Adrenal gland (tissue), 9 donors: ENCODE measurements at regions not wholly inside any gene's neighbourhood (a gene's known extent, or its start where the extent isn't known, plus 50 kb on each side); places are given as distances from the start of the nearest gene placed in this dataset.
A peak's percentile ranks its signal among the peaks of the same experiment; 100 is the strongest.

Experiments used
- DNase-seq, 7 donors: peaks; one replicate each; pipeline ENCODE4 v3.0.0-alpha.2; 2019 to 2020
- H3K27ac ChIP-seq, 5 donors: fragments of 200-600 bp; sonication (generic) in 4 of 5; 1 replicate in 3 of 5; 2 replicates in 2 of 5; pipeline versions ENCODE4 v1.5.1 to v1.8.0; 2016 to 2020; ENCODE audit warnings: mild to moderate bottlenecking in 1 of 5
- H3K27me3 ChIP-seq: fragments of 200-600 bp; 2 replicates; pipeline ENCODE4 v1.8.0; 2021
- H3K36me3 ChIP-seq, 2 donors: fragments of 200-600 bp; replicated peaks in 1 of 2; 1 replicate in 1 of 2; 2 replicates in 1 of 2; pipeline versions ENCODE4 v1.5.1 to v1.8.0; 2018 to 2022
- H3K4me1 ChIP-seq, 2 donors: fragments of 200-600 bp; replicated peaks in 1 of 2; 1 replicate in 1 of 2; 2 replicates in 1 of 2; pipeline versions ENCODE4 v1.5.1 to v1.8.0; 2018 to 2021
- H3K4me3 ChIP-seq, 4 donors: fragments of 200-600 bp; sonication (generic) in 3 of 4; one replicate each; pipeline ENCODE4 v1.5.1; 2016 to 2018
- H3K9me3 ChIP-seq, 3 donors: fragments of 200-600 bp; sonication (generic) in 1 of 3; replicated peaks in 1 of 3; 1 replicate in 2 of 3; 2 replicates in 1 of 3; pipeline versions ENCODE4 v1.5.1 to v1.8.0; 2016 to 2021
- POLR2A ChIP-seq, 2 donors: fragments of 450-650 bp; IDR thresholded peaks; one replicate each; pipeline ENCODE4 v1.6.1; 2017; ENCODE audit warnings: antibody characterized with exemption in 2 of 2, mild to moderate bottlenecking in 2 of 2, moderate library complexity in 1 of 2
- WGBS, 4 donors: extraction: QIAGEN DNeasy Blood & Tissue Kit in 2 of 4; methylation state at CpG; one replicate each; pipeline versions ENCODE4 v1.1.5 to v1.1.7; 2013 to 2017; 5-methylcytosine and 5-hydroxymethylcytosine counted together
- intact Hi-C, 2 donors: fragments of 100-400 bp; cut with DNase I; formaldehyde crosslinking; loops; one replicate each; pipeline versions ENCODE4 v1.14.1 to v1.15.0; 2022 to 2023
- TF ChIP-seq, protein P1 (sequence below), 6 experiments: fragments of 450-650 bp in 4 of 6; fragments of 200-600 bp in 2 of 6; sonication (generic) in 1 of 6; IDR thresholded peaks; 1 replicate in 5 of 6; 2 replicates in 1 of 6; pipeline versions ENCODE4 v1.5.1 to v1.8.0; 2016 to 2021; ENCODE audit warnings: antibody characterized with exemption in 6 of 6, mild to moderate bottlenecking in 2 of 6, moderate library complexity in 1 of 6
- donor health status: healthy with polysubstance abuse.
- donor health status: Bipolar disorder and iron deficiency.
- donor health status: DM: yes; HTN: yes; CAD: no.
- donor health status: DM: no; HTN: no; CAD: no.
- donor health status: DM: no; HTN: no; CAD: no.

DNA sequence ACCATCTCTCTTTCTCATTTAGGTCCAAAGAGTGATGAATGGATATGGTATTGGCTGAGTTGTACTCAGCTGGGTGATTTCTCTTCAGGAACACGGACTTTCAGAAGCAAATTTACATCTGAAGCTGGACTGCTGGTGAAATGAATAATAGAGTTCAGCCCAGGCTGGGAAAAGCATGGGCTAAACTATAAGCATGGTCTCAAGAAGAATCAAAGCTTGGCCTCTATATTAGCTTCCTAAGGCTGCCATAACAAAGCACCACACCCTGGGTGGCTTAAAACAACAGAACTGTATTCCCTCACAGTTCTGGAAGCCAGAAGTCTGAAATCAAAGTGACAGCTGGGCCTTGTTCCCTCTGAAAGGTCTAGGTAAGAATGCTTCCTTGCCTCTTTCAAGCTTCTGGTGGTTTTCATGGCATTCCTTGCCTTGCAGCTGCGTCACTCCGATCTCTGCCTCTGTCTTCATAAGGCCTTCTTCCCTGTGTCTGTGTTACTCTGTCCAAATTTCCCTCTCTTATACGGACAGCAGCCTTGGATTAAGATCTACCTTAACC lies 89.8 kb upstream of the CES5A start:
- Histone ChIP-seq H3K9me3 (no peaks in the 10 kb centered on the region), H3K27me3 (no peaks in the 10 kb centered on the region), H3K4me1 (no peaks in the 10 kb centered on the region), H3K4me3 (no peak overlapping the region), H3K27ac (no peak overlapping the region), H3K36me3 (no peaks in the 10 kb centered on the region)
- TF ChIP-seq, protein P1, sequence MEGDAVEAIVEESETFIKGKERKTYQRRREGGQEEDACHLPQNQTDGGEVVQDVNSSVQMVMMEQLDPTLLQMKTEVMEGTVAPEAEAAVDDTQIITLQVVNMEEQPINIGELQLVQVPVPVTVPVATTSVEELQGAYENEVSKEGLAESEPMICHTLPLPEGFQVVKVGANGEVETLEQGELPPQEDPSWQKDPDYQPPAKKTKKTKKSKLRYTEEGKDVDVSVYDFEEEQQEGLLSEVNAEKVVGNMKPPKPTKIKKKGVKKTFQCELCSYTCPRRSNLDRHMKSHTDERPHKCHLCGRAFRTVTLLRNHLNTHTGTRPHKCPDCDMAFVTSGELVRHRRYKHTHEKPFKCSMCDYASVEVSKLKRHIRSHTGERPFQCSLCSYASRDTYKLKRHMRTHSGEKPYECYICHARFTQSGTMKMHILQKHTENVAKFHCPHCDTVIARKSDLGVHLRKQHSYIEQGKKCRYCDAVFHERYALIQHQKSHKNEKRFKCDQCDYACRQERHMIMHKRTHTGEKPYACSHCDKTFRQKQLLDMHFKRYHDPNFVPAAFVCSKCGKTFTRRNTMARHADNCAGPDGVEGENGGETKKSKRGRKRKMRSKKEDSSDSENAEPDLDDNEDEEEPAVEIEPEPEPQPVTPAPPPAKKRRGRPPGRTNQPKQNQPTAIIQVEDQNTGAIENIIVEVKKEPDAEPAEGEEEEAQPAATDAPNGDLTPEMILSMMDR (IDR thresholded peaks at IDR 0.05), result no peak
- no peak for TF ChIP-seq POLR2A (IDR thresholded peaks at IDR 0.05)
- no peak for DNase-seq
- intact Hi-C loops, result no loop called here
- WGBS, 4 donors, result 69 to 87% (median 77%) methylated on average over 4 of the region's 4 CpGs

GRCh38 chr16:55955845-55956244 lies 80.7 kb upstream of the CES5A start:
- Histone ChIP-seq H3K36me3 (no peaks in the 10 kb centered on the region), H3K4me3 (no peak overlapping the region), H3K27ac (peak overlapping the region in 3 of 5 donors; percentile 44 to 58 (median 53)), H3K9me3 (no peaks in the 10 kb centered on the region), H3K4me1 (no peaks in the 10 kb centered on the region), H3K27me3 (no peaks in the 10 kb centered on the region)
- intact Hi-C loops, result no loop called here
- DNase-seq, result peak; percentile 15 to 92 (median 51)
- TF ChIP-seq, protein P1 (IDR thresholded peaks at IDR 0.05), result no peak
- TF ChIP-seq POLR2A (IDR thresholded peaks at IDR 0.05), result no peak
- WGBS, 4 donors, result 39 to 70% (median 47%) methylated on average over 3 to 5 of the region's 5 CpGs

- Histone ChIP-seq H3K4me1 (no peaks in the 10 kb centered on the region), H3K9me3 (no peaks in the 10 kb centered on the region), H3K36me3 (no peaks in the 10 kb centered on the region), H3K27ac (peak overlapping the region in 2 of 5 donors; percentile 44 to 58), H3K4me3 (no peak overlapping the region), H3K27me3 (no peaks in the 10 kb centered on the region)
- no peak for TF ChIP-seq POLR2A (IDR thresholded peaks at IDR 0.05)
- TF ChIP-seq, protein P1 (IDR thresholded peaks at IDR 0.05), result no peak
- 60 to 76% (median 71%) methylated on average over 4 of the region's 4 CpGs for WGBS, 4 donors
- no peak for DNase-seq
- intact Hi-C loops, result no loop called here
Observed at GRCh38 chr16:55955424-55955823, 80.3 kb upstream of the CES5A start.

- no peak for DNase-seq
- Histone ChIP-seq H3K27me3 (no peaks in the 10 kb centered on the region), H3K9me3 (no peaks in the 10 kb centered on the region), H3K4me3 (no peak overlapping the region), H3K36me3 (no peaks in the 10 kb centered on the region), H3K27ac (no peak overlapping the region), H3K4me1 (no peaks in the 10 kb centered on the region)
- WGBS, 4 donors, result 53 to 66% (median 60%) methylated on average over 2 of the region's 2 CpGs
- intact Hi-C loops, result no loop called here
- TF ChIP-seq, protein P1 (IDR thresholded peaks at IDR 0.05), result no peak
- no peak for TF ChIP-seq POLR2A (IDR thresholded peaks at IDR 0.05)
Observed at GRCh38 chr16:55954906-55955305, 79.7 kb upstream of the CES5A start.
